Cardiac muscle cell (in vitro differentiated cells and primary cell): ENCODE measurements at regions not wholly inside any gene's neighbourhood (a gene's known extent, or its start where the extent isn't known, plus 50 kb on each side); places are given as distances from the start of the nearest gene placed in this dataset.

Experiments
- DNase-seq, 2 donors: peaks; one replicate each; pipeline versions ENCODE4 v3.0.0 to v3.0.0-alpha.2; 2010 to 2017; ENCODE audit warnings: low read depth in 1 of 2, low spot score in 1 of 2
- H3K27ac ChIP-seq: fragments of 200-600 bp; sonication (generic); 2 replicates; pipeline ENCODE4 v1.5.1; 2016
- H3K27me3 ChIP-seq: fragments of 200-600 bp; sonication (generic); 2 replicates; pipeline ENCODE4 v1.6.0; 2016; ENCODE audit warnings: control low read depth
- H3K36me3 ChIP-seq: fragments of 200-600 bp; sonication (generic); 2 replicates; pipeline ENCODE4 v1.5.1; 2016; ENCODE audit warnings: control low read depth
- H3K4me1 ChIP-seq: fragments of 200-600 bp; sonication (generic); 2 replicates; pipeline ENCODE4 v1.8.1; 2017; ENCODE audit warnings: low read depth, mild to moderate bottlenecking, mixed run types
- H3K4me3 ChIP-seq: fragments of 200-600 bp; sonication (generic); 2 replicates; pipeline ENCODE4 v1.5.1; 2016; ENCODE audit warnings: mild to moderate bottlenecking
- H3K9me3 ChIP-seq: fragments of 200-600 bp; sonication (generic); 2 replicates; pipeline ENCODE4 v1.5.1; 2017; ENCODE audit warnings: low read depth, mild to moderate bottlenecking, control low read depth
- CTCF ChIP-seq: IDR thresholded peaks from 2 replicates; pipeline ENCODE4 v1.5.1; 2012; ENCODE audit warnings: low read depth, mild to moderate bottlenecking, low read length

- no peak overlapping the region for H3K4me3 ChIP-seq
- H3K4me1 ChIP-seq, result no peaks in the 10 kb centered on the region
- DNase-seq, result no peak
- no peak overlapping the region for H3K27ac ChIP-seq
- H3K27me3 ChIP-seq, result no peaks in the 10 kb centered on the region
- no peak for TF ChIP-seq CTCF
- no peaks in the 10 kb centered on the region for H3K9me3 ChIP-seq
- no peaks in the 10 kb centered on the region for H3K36me3 ChIP-seq
Observed at GRCh38 chr21:30932686-30933085, 51.3 kb upstream of the KRTAP11-1 start.
